ENCODE measurements at regions not wholly inside any gene's neighbourhood (a gene's known extent, or its start where the extent isn't known, plus 50 kb on each side); places are given as distances from the start of the nearest gene placed in this dataset.

GRCh38 chr13:93146584-93147297 is 79.9 kb upstream of the GPC6 start:
- no peak for DNase-seq

- no peak for DNase-seq
Observed at GRCh38 chr13:93147298-93147645, 79.3 kb upstream of the GPC6 start.

GRCh38 chr13:93147946-93148345 is 78.7 kb upstream of the GPC6 start:
- no peak for DNase-seq

GRCh38 chr13:93151277-93151676 is 75.3 kb upstream of the GPC6 start:
- DNase-seq: no peak

GRCh38 chr13:93158565-93158964 is 68.0 kb upstream of the GPC6 start:
- DNase-seq: no peak

GRCh38 chr13:93169980-93170379 is 56.6 kb upstream of the GPC6 start:
- no peak for DNase-seq

GRCh38 chr13:93172109-93172508 is 54.5 kb upstream of the GPC6 start:
- DNase-seq: no peak

GRCh38 chr13:93173654-93174053 is 53.0 kb upstream of the GPC6 start:
- DNase-seq: no peak

- DNase-seq: no peak
Observed at GRCh38 chr13:93174260-93174659, 52.3 kb upstream of the GPC6 start.

All from NCI-H446 (cell line).